ENCODE measurements at regions not wholly inside any gene's neighbourhood (a gene's known extent, or its start where the extent isn't known, plus 50 kb on each side); places are given as distances from the start of the nearest gene placed in this dataset.
"Not testable (repeated sequence)": the region's sequence is repeated elsewhere in the genome, so short reads cannot be mapped to it uniquely, and the experiment has no call there.

- no peak for DNase-seq (ENCODE audit: low read depth in 2 of 2)
Observed at GRCh38 chr1:106249810-106250209, 806.7 kb upstream of the PRMT6 start.

GRCh38 chr1:106254748-106255147, 801.7 kb upstream of the PRMT6 start:
- DNase-seq (ENCODE audit: low read depth in 2 of 2) = no peak

- DNase-seq (ENCODE audit: low read depth in 2 of 2) = no peak
Observed at GRCh38 chr1:106266786-106267185, 789.7 kb upstream of the PRMT6 start.

- DNase-seq (ENCODE audit: low read depth in 2 of 2) = no peak
Observed at GRCh38 chr1:106268070-106268469, 788.4 kb upstream of the PRMT6 start.

- no peak for DNase-seq (ENCODE audit: low read depth in 2 of 2)
Observed at GRCh38 chr1:106276871-106277270, 779.6 kb upstream of the PRMT6 start.

GRCh38 chr1:106277786-106278185, 778.7 kb upstream of the PRMT6 start:
- DNase-seq (ENCODE audit: low read depth in 2 of 2) = no peak

- DNase-seq (ENCODE audit: low read depth in 2 of 2) = no peak
Observed at GRCh38 chr1:106278716-106279115, 777.8 kb upstream of the PRMT6 start.

GRCh38 chr1:106289265-106289928, 767.1 kb upstream of the PRMT6 start:
- DNase-seq (ENCODE audit: low read depth in 2 of 2) = no peak

GRCh38 chr1:106290805-106291501, 765.5 kb upstream of the PRMT6 start:
- DNase-seq (ENCODE audit: low read depth in 2 of 2) = no peak

GRCh38 chr1:106292130-106292529, 764.3 kb upstream of the PRMT6 start:
- no peak for DNase-seq (ENCODE audit: low read depth in 2 of 2)

GRCh38 chr1:106296431-106296830, 760.0 kb upstream of the PRMT6 start:
- no peak for DNase-seq (ENCODE audit: low read depth in 2 of 2)

GRCh38 chr1:106304106-106304505, 752.4 kb upstream of the PRMT6 start:
- DNase-seq (ENCODE audit: low read depth in 2 of 2) = no peak

GRCh38 chr1:106319612-106320011, 736.9 kb upstream of the PRMT6 start:
- DNase-seq (ENCODE audit: low read depth in 2 of 2) = no peak

GRCh38 chr1:106325600-106325999, 730.9 kb upstream of the PRMT6 start:
- no peak for DNase-seq (ENCODE audit: low read depth in 2 of 2)

GRCh38 chr1:106344494-106344893, 712.0 kb upstream of the PRMT6 start:
- no peak for DNase-seq (ENCODE audit: low read depth in 2 of 2)

GRCh38 chr1:106360252-106360651, 696.2 kb upstream of the PRMT6 start:
- DNase-seq (ENCODE audit: low read depth in 2 of 2) = no peak

- no peak for DNase-seq (ENCODE audit: low read depth in 2 of 2)
Observed at GRCh38 chr1:106366627-106367319, 689.7 kb upstream of the PRMT6 start.

- no peak for DNase-seq (ENCODE audit: low read depth in 2 of 2)
Observed at GRCh38 chr1:106378261-106378660, 678.2 kb upstream of the PRMT6 start.

GRCh38 chr1:106380772-106381171, 675.7 kb upstream of the PRMT6 start:
- DNase-seq (ENCODE audit: low read depth in 2 of 2) = no peak

GRCh38 chr1:106389160-106389559, 667.3 kb upstream of the PRMT6 start:
- not testable (repeated sequence) for DNase-seq (ENCODE audit: low read depth in 2 of 2)

GRCh38 chr1:106393046-106393445, 663.4 kb upstream of the PRMT6 start:
- no peak for DNase-seq (ENCODE audit: low read depth in 2 of 2)

- no peak for DNase-seq (ENCODE audit: low read depth in 2 of 2)
Observed at GRCh38 chr1:106396020-106396419, 660.5 kb upstream of the PRMT6 start.

- DNase-seq (ENCODE audit: low read depth in 2 of 2) = no peak
Observed at GRCh38 chr1:106398391-106398790, 658.1 kb upstream of the PRMT6 start.
